CD1c-positive myeloid dendritic cell (primary cell): ENCODE measurements at regions not wholly inside any gene's neighbourhood (a gene's known extent, or its start where the extent isn't known, plus 50 kb on each side); places are given as distances from the start of the nearest gene placed in this dataset.

ENCODE experiments used
- DNase-seq: peaks from one replicate; pipeline ENCODE4 v3.0.0-alpha.2; 2016; ENCODE audit errors: extremely low spot score

DNA sequence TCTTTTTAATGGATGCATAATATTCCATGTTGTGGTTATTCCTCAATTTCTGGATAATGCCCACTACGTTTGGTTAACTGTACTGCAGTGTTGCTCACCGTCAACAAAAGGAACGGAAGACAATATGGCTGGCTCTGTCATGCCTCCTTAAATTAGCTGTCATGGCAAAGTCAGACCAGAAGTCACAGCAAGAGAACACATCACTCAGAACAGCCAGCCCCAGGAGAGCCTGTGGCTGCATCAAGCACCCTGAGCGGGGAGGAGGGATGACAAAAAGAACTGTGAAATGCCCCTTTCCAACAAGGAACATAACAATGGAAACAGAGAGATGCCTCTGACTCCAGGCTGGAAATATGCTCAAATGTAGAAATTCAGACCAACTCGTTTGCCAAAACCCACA, 366.0 kb upstream of the ZNF507 start:
- DNase-seq, result no peak

DNA sequence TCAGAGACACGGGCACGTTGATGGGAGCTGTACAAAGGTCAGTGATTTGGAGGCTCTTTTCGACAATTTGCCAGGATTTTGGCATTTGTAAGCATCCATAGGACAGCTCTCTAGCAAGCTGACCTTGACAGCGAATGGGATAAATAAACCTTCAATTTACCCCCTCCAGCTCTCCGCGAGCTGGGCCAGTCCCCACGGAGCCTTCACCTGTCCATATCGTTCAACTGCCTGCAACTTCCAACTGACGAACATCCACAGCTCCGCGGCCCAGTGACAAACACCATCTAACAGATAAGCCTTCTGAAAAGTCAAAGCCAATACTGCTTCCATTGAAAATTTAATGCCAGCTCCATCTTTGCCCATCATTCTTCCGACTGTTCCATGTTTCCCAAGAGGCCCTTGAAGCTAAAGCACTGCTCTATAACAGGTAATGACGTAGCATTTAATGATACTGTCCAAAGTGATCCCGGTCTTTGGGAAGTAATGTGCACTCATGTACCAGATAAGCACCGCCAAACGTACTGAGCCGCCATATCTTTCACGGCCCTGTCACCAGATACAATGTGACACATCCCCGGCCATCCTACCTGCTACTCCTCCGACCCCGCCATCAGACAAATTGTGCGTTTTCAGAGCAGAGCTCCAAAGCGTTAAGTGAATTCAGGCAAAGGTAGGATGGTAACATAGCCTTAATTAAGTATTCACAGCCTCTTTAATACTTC, 365.3 kb upstream of the ZNF507 start:
- DNase-seq, result no peak

DNA sequence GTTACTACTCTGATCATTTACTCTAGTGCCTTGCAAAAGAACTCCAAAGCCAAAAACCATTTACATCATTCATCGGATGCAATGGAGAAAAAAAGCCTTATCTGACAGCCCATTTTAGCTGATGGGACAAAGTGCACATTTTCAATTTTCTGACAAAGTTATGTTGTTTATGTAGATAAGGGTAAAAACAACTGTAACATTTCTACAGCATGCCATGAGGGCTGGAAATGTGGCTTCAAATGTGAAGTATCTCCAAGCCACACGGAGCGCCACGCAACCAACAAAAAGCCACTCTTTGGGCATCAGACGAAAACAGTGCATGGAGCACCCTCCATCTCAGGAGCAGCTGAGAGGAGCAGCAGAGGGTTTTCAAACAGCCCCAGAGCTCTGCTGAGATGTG, 364.6 kb upstream of the ZNF507 start:
- no peak for DNase-seq

DNA sequence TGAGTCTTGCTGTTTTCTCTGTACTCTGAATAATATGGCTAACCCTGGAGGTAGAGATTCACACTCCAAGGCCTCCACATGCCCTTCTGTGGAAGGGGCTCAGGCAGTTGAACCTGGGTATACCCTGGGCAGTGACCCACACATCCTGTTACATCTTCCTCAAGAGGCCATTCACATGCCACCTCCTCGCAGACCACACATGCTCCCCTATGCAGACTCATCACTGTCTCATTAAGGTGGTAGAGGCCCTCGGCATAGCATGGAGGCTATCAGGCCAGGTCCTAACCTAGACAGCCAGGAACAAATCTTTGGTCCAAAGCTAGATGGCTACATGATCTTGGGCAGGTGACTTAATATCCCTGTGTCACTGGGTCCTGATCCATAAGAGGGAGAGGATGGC, 363.9 kb upstream of the ZNF507 start:
- DNase-seq, result no peak

DNA sequence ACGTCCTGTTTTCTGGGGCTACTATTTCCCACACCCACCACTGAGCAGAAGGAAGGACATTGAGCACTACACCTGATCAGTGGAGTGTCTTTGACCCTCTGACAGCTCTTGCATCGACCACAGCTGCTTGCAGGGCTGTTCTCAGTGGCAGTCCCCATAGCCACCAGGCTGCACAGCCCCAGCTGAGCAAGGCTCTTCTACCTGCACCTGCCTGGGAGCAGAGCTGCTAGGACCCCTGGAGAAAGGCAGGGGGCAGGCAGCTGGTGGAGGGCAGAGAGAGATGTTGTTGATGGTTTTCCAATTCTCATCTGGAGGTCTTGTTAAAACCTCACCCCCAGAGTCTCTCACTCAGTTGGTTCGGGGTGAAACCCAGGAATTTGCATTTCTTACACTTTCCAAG, 361.8 kb upstream of the ZNF507 start:
- DNase-seq, result no peak

DNA sequence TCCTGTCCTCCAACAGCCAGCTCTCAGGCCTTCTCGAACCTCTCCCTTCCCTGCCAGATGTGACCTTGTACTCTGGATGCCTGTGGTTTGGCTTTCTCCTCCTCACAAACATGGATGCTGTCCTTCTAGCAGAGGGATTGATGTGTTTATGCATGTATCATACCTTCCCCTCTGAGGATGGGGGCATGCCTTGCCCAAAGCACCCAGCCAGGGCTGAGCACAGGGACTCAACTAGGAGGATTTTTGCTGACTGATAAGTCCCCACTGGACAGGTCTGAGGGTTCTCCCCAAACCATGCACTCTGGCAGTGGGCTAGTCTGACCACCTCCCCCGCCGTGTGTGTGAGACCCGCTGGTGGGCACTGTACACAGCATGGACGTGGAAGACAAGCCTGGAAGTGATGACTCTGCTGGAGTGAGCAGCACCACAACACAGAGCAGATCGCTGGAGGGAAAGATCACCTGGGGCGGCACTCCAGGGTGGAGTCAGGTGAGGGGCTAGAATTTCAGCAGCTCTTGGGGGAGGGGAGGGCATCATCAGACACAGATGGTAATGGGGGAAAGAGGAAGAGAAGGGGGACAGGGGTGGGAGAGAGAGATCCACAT, 360.3 kb upstream of the ZNF507 start:
- no peak for DNase-seq

DNA sequence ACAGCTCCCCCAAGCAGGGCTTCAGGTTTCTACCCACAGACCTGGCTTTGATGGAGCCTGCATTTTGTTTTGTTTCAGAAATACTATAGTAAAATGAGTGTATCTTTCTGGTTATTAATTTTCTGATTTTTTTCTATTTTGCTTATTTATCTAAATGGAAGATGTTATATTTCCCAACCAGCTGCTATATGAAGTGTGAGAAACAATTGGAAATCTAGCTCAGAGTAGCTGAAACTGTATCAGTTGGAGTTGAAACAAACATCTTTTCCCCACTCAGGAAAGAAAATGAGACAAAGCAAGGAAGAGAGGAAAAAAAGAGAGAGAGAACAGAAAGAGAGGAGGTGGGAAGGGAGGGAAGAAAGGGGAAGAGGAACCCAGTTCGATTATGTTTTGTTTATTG, 358.5 kb upstream of the ZNF507 start:
- no peak for DNase-seq

DNA sequence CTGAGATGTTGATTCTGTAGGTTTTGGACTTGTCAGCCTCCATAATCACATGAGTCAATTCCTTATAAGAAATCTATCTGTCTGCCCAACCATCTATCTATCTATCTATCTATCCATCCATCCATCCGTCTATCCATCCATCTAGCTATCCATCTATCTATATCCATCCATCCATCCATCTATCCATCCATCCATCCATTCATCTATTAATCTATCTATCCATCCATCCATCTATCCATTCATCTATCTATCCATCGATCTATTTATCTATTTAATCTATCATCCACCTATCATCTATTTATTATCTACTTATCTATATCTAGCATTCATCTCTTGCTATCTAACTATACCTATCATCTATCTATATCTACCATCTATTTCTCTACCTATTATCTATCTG, 357.2 kb upstream of the ZNF507 start:
- DNase-seq, result no peak

DNA sequence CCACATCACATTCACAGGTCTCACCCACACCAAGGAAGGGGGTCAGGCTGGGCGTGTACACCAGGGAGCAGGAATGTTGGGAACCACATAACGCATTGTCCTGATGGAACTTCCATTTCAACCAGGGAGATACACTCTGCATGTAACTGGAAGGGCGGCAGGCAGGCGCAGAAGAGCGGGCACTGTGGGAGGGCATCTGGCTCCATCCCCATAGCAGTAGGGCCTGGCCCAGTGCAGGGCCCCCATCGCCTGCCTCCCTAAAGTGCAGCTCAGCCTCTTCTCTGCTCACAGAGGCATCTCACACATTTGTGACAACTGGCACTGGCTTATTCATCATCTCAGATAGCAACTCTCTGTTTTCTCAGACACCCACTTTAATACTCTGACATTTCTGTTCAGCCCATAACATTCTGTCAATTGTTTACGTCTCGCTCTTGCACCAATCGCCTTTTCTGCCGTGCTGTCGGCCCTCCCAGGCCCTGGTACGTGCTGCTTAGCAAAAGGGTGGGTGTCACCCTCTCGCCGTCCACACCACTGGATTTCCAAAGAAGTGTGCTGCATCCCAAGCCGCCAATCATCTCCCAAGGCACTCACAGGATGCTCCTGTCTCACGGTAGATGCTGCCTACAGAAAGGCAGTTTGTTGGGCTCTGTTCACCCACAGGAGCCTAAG, 353.3 kb upstream of the ZNF507 start:
- no peak for DNase-seq

DNA sequence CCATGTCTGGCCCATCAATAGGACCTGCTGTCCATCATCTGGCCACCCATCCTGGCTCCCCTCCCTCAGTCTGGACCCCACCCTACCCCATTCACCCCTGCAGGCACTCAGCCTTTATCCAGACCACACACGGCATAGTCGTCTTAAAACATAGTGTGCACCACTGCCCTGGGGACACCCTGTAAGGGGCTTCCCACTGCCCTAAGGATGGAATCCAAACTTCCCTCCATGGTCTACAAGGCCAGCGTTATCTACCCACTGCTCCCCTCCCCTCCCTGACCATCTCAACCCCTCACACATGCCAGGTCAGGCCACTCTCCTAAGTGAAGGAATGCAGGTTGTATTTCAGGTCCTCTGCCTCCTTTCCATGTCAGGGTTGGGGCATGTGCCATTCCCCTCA, 352.7 kb upstream of the ZNF507 start:
- DNase-seq, result no peak

DNA sequence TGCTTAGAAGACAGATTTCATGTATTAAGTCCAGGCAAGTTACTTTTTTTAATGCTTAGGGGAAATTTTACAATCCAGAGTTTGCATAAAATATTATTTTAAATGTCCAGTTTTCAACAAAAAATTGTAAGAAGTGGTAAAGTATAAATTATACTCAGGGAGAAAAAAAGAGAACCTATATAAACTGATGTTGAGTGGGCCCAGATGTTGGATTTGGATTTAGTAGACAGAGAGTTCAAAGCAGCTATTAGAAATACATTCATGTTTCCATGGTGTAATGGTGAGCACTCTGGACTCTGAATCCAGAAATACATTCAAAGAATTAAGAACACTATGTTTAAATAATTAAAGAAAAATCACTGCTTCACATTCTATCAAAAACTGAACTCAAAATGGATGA, 349.9 kb upstream of the ZNF507 start:
- DNase-seq, result no peak

DNA sequence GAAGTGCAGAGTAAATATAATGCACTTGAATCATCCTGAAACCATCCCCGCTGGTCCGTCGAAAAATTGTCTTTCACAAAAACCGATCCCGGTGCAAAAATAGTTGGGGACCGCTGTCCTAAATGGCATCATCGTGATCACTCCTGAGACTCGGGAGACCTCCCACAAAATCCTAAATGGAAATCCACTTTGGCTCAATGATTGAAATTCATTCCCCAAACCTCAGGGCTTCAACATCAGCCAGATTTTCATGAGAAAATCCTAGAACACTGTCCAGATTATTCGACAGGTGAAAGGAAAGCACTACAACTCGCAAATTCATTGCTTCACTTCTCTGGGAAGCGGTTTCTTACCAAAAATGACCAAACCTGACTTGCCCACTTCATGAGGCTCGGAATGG, 335.3 kb upstream of the ZNF507 start:
- DNase-seq, result no peak

DNA sequence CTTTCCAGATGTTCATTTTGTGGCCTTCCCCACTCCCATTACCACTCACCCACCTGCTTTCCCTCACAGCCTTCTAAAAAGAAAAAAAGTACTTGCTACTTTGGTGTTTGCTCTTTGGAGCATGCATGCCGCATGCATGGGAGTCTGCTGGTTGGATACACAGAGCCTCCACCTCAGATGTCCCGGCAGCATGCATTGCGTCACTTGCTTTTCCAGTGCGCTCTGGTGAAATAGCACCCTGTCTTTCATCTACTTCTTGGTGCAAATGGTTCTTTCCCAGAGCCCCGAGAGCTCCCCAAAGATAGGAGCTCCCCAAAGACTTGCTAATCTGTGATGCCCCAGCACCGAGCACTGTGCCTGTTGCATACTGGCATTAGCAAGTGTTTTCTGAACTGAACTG, 333.2 kb upstream of the ZNF507 start:
- DNase-seq, result no peak

DNA sequence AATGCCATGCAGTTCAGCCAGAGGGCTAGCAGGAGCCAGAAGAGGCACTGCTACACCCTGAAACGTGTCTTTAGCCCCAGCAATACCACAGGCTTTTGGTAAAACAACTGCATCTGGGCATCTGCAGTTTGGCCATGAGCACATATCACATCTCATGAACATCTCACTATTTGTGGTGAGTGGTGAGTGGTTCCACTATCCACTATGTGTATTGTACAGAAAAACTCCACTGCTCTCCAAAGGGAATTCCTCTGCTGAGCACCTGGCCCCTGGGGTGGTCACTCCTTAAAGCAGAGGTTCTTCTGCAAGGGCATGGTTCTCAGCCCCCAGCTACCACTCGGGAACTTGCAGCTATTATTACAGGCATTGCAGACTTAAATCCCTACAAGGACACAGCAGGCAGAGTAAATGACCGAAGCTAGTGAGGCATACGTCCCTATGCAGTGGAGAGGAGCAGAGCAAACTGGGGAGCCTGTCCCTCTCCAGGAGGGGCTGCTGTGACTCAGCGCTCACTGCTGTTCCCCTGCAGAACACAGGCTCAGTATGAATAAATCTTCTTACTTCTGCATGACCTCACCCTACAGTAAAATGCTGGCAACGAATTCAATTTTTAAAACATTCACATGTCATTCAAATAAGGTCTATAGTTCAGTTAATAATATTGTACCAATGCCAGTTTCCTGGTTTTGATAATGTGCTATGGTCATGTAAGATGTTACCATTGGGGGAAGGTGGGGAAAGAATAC, 332.4 kb upstream of the ZNF507 start:
- no peak for DNase-seq

DNA sequence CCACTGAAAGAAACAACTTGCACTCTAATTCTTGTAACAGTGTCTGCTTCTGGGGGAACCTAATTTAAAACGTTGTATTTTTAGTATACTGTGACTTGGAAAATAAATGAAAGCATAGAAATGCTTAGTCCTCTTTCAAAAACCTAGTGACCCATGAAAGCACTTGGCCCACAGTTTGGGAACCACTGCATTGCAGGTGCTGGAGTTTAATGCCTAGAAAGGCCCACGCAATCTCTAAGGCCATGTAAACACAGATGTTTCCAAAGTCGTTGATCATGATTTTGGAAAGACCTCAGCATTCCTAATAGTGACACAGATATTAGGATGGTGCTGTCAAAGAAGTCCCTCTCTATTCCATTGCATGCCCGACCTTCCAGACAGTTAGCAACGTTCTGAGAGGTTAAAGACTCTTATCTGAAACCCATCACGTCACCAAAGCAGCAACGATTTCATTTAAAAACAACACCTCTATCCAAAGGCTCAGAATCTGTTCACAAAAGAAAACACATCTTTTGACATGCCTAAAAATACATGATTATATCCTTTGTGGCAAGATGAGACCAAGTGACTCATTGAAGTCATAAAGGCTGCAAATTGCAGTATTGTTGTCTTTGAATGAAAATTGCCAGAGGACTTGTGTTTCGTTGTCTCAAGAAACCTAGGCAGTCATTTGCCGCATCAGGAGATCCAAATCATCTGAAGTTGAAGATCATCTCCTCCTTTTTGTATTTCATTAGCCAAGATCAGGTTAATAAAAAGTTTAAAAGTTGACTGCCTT, 328.0 kb upstream of the ZNF507 start:
- DNase-seq, result no peak

DNA sequence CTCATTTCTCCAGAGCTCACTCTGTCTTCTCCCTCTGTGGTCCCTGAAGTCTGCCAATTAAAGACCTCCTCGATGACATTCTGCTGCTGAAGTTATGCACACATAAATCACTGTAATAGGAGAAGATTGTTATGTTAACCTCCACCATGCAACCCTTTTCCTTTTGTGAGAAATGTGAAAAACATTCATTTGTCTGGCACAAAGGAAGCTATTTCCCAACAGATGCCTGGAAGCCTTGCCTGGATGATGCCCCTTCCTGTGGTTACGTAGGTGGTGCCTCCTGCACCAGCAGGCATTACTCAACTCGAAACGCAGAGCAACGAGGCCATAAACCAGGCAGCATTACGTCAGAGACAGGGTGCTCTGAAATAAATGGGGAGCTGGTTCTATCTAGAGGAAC, 327.4 kb upstream of the ZNF507 start:
- no peak for DNase-seq

DNA sequence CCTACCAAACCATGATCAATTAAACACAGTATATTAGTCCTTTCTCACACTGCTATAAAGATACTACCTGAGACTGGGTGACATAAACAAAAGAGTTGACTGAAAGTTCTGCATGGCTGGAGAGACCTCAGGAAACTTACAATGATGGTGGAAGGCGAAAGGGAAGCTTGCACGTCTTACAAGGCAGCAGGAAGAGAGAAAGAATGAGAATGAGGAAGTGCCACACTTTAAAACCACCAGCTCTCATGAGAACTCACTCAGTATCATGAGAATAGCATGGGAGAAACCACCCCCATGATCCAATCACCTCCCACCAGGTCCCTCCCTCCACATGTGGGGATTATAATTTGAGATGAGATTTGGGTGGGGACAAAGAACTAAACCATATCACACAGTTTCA, 324.9 kb upstream of the ZNF507 start:
- no peak for DNase-seq

DNA sequence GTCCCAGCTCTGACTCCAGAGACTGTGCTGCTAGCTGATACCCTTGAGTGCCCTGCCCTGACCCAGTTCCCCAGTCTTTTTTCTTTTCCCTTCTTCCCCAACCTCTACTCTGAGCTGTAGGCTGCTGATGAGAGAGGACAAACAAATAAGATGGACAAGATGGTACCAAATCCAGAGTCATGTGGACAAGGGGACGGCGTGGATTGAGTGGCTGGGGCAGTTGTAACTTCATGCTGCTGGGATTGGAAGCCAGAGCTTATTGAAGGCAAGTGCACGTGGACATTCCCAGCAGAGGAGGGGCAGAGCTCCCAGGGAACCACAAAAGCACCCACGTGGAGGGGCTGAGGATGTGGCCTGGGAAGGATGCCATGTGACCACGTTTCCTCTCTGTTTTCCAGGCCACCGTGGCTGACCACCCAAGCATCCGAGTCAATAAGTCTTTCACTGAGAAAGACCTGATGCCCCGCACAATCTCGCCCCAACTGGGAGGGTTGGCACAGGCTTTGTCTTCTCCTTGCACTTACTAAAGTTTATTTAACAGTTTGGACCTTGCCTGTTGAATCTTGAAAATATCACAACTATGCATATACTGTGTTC, 323.3 kb upstream of the ZNF507 start:
- no peak for DNase-seq

DNA sequence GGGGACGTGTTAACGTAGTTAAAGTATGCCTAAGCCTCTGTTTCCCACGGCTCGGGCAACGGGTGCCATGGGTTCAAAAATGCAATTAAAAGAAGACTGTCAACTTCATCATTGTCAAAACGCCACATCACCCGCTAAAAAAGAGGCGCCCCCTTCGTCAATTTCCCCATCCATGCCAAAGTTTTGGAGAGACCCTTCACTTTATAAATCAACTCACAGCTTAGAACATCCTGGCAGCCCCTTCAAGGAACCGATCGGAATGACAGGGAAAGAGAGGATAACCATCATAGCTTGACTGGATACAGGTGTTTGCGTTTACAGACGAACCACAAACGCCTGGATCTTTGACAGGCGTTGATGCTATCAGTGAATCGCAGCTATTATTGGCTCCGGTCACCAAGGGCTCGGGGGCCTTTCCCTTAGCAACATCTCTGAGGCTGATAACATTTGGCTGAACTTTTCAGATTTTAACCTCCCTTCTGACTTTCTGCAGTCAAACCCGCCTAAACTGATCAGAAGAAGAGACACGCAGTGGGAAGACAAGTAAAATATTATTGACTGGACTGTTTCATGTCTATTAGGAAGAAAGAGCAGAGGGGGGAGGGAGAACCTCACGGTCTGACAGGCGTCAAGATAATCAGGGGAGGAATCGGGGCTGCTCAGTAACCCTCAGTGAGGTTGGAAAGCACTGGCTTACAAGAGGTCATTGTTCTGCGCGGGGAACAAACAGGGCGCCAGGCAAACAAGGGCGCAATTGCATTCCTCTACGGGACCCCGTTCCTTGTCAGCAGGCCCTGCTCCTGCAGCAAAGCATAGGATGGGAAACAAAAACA, 322.5 kb upstream of the ZNF507 start:
- no peak for DNase-seq

DNA sequence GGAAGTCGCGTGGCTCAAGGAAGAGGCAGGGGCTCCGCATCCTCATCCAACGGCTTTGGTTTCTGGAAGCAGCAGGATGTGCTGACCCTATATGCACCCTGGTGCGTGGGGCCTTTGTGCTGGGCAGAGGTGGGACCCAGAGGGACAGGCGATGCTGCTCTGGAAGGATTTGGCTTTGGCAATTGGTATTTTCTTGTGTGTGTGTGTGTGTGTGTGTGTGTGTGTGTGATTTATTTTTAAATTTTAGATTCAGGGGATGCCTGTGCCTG, 321.9 kb upstream of the ZNF507 start:
- no peak for DNase-seq

DNA sequence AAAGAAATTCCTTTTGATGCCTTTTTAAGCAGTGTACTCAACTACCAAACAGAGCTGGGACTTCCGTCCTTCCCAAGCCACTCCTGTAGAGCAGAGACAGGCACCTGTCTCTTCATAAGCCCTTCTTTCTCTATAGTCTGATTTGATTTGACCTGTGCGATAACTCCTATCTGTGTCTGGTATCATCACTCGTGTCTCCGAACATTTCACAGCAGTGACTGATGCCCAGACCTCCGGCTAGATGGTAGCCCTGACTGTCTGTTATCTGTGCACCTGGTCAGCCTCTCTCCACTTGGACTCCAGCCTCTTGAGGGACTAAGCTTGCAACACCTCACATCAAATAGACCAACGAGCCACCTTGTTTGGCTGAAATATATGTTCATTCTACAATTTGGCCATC, 316.2 kb upstream of the ZNF507 start:
- DNase-seq, result no peak
